ENCODE measurements at regions not wholly inside any gene's neighbourhood (a gene's known extent, or its start where the extent isn't known, plus 50 kb on each side); places are given as distances from the start of the nearest gene placed in this dataset.

DNA sequence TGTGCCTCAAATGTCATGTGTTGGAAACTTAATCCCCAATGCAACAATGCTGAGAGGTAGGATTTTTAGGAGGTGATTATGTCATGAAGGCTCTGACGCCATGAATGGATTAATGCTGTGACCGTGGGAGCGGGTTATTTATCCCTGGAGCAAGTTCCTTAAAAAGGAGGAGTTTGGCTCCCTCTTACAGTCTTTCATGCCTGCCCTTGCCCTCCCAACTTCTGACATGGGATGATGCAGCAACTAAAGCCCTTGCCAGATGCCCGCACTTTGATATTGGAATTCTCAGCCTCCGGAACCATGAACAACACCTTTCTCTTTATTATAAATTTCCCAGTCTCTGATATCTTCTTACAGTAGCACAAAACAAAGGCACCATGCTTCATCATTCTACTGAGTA is 685.3 kb upstream of the CHRM3 start:
- no peak for FAIRE-seq
- ChIA-PET CTCF (ENCODE audit: low intra/inter-chr PET ratio, low total read pairs) (no interaction called here), POLR2A (no interaction called here)
- ATAC-seq, result no peak
- intact Hi-C loops (cut with micrococcal nuclease; ENCODE audit: unreplicated experiment), result no loop called here
- Histone ChIP-seq H3K9me3 (ENCODE audit: low read length) (peaks cover 88% of the 10 kb centered on the region), H3K27ac (ENCODE audit: extremely low read length, insufficient read depth, low read length) (no peak overlapping the region), H2AFZ (ENCODE audit: low read length) (no peak overlapping the region), H3K4me3 (replicated peaks in 1 of 3; ENCODE audit: insufficient read depth in 1 of 3, low read depth in 2 of 3, low read length in 3 of 3) (no peak overlapping the region), H3K79me2 (ENCODE audit: insufficient read depth, low read length) (no peaks in the 10 kb centered on the region), H3K4me2 (ENCODE audit: low read depth, low read length) (no peak overlapping the region), H3K9ac (ENCODE audit: insufficient read depth, low read depth, low read length) (no peak overlapping the region), H3K36me3 (replicated peaks in 1 of 2; ENCODE audit: control insufficient read depth in 1 of 2, insufficient read depth in 2 of 2, low read length in 2 of 2) (no peaks in the 10 kb centered on the region), H3K27me3 (ENCODE audit: control insufficient read depth in 1 of 2, insufficient read depth in 2 of 2, low read length in 2 of 2) (no peaks in the 10 kb centered on the region), H3K4me1 (ENCODE audit: insufficient read depth, low read length) (no peaks in the 10 kb centered on the region), H4K20me1 (ENCODE audit: insufficient read depth, low read length) (no peaks in the 10 kb centered on the region)
- BruUV-seq (replicated peaks), result no TSS peak
- WGBS (ENCODE audit: low lambda C conversion rate), result 60% methylated on average over 5 of the region's 5 CpGs
- no peak for DNase-seq (ENCODE audit: low spot score)
- no peak for TF ChIP-seq JARID2 (CRISPR knock-in tag; IDR thresholded peaks at IDR 0.05; ENCODE audit: insufficient replicate concordance)
- peak in 1 of 2 experiments; percentile 54; a peak in 2 of 4 replicates for TF ChIP-seq MAFK (conservative IDR thresholded peaks at IDR 0.05 in 1 of 2, IDR thresholded peaks at IDR 0.05 in 1 of 2; ENCODE audit: low read length in 2 of 2)
- 0 out of 2 replicates have a peak, but pooled peaks have one; percentile 18 for TF ChIP-seq MAFF (IDR thresholded peaks at IDR 0.05; ENCODE audit: low read depth, low read length)
- in situ Hi-C loops (cut with HindIII; ENCODE audit: extremely low pct_ligation_motif_present, low pct_unique_long_range_greater_than_20kb), result no loop called here

DNA sequence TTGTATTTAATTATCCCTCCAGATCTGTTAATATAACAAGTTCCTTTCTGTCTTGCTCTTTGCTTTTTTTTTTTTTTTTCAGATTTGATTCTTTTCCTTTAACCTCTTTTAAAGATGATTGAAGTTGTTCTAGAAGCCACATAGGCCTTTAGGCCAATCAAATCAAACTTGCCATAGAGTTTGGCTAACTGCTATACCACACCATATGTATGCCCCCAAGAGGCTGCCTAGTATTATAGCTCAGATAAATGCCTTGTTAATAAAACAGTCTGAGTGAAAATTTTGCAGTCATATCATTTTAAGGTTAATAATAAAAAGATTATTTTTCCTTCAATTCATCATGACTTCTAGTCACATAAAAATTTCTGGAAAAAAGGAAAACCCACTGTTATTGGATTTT is 696.0 kb upstream of the CHRM3 start:
- no peak for DNase-seq (ENCODE audit: low spot score)
- in situ Hi-C loops (cut with HindIII; ENCODE audit: extremely low pct_ligation_motif_present, low pct_unique_long_range_greater_than_20kb) (no loop called here), intact Hi-C loops (cut with micrococcal nuclease; ENCODE audit: unreplicated experiment) (no loop called here)
- Histone ChIP-seq H2AFZ (ENCODE audit: low read length) (no peak overlapping the region), H3K4me1 (ENCODE audit: insufficient read depth, low read length) (no peaks in the 10 kb centered on the region), H3K27ac (ENCODE audit: extremely low read length, insufficient read depth, low read length) (no peak overlapping the region), H3K36me3 (replicated peaks in 1 of 2; ENCODE audit: control insufficient read depth in 1 of 2, insufficient read depth in 2 of 2, low read length in 2 of 2) (no peaks in the 10 kb centered on the region), H3K9ac (ENCODE audit: insufficient read depth, low read depth, low read length) (no peak overlapping the region), H3K4me3 (replicated peaks in 1 of 3; ENCODE audit: insufficient read depth in 1 of 3, low read depth in 2 of 3, low read length in 3 of 3) (no peak overlapping the region), H4K20me1 (ENCODE audit: insufficient read depth, low read length) (no peaks in the 10 kb centered on the region), H3K79me2 (ENCODE audit: insufficient read depth, low read length) (no peaks in the 10 kb centered on the region), H3K9me3 (ENCODE audit: low read length) (peaks cover 88% of the 10 kb centered on the region), H3K4me2 (ENCODE audit: low read depth, low read length) (no peak overlapping the region), H3K27me3 (ENCODE audit: control insufficient read depth in 1 of 2, insufficient read depth in 2 of 2, low read length in 2 of 2) (no peaks in the 10 kb centered on the region)
- no peak for ATAC-seq
- ChIA-PET POLR2A (no interaction called here), CTCF (ENCODE audit: low intra/inter-chr PET ratio, low total read pairs) (no interaction called here)
- BruUV-seq (replicated peaks), result no TSS peak
- TF ChIP-seq ZNF614 (CRISPR knock-in tag; IDR thresholded peaks at IDR 0.05; ENCODE audit: borderline replicate concordance) (no peak), AHR (CRISPR knock-in tag; IDR thresholded peaks at IDR 0.05) (no peak), ZNF772 (CRISPR knock-in tag; IDR thresholded peaks at IDR 0.05) (no peak), KLF6 (CRISPR knock-in tag; IDR thresholded peaks at IDR 0.05) (no peak), ZNF136 (CRISPR knock-in tag; IDR thresholded peaks at IDR 0.05; ENCODE audit: low read depth) (no peak), JDP2 (CRISPR knock-in tag; IDR thresholded peaks at IDR 0.05; ENCODE audit: borderline replicate concordance) (no peak), GRHL1 (CRISPR knock-in tag; conservative IDR thresholded peaks at IDR 0.05) (no peak), RORA (CRISPR knock-in tag; IDR thresholded peaks at IDR 0.05) (no peak), ZMYM2 (CRISPR knock-in tag; IDR thresholded peaks at IDR 0.05) (no peak), E2F1 (CRISPR knock-in tag; IDR thresholded peaks at IDR 0.05) (no peak), PHF20 (CRISPR knock-in tag; IDR thresholded peaks at IDR 0.05) (no peak), ZNF776 (CRISPR knock-in tag; IDR thresholded peaks at IDR 0.05) (no peak), SMARCC2 (IDR thresholded peaks at IDR 0.05) (no peak), ZNF317 (CRISPR knock-in tag; IDR thresholded peaks at IDR 0.05) (no peak)
- no peak for FAIRE-seq
